IPS-18a (cell line): ENCODE measurements at regions not wholly inside any gene's neighbourhood (a gene's known extent, or its start where the extent isn't known, plus 50 kb on each side); places are given as distances from the start of the nearest gene placed in this dataset.

Experiments
- H3K27ac ChIP-seq: one replicate; pipeline ENCODE4 v1.5.1; 2013; ENCODE audit warnings: low read length
- H3K27me3 ChIP-seq: one replicate; pipeline ENCODE4 v1.6.1; 2013; ENCODE audit warnings: mild to moderate bottlenecking, low read length; ENCODE audit not compliant: control insufficient read depth, insufficient read depth
- H3K36me3 ChIP-seq: one replicate; pipeline ENCODE4 v1.6.1; 2013; ENCODE audit warnings: low read depth, low read length; ENCODE audit not compliant: control insufficient read depth
- H3K4me1 ChIP-seq: one replicate; pipeline ENCODE4 v1.6.1; 2013; ENCODE audit warnings: low read depth, low read length; ENCODE audit not compliant: control insufficient read depth
- H3K4me3 ChIP-seq: one replicate; pipeline ENCODE4 v1.5.1; 2013; ENCODE audit warnings: low read length
- H3K9ac ChIP-seq: one replicate; pipeline ENCODE4 v1.6.1; 2013; ENCODE audit warnings: mild to moderate bottlenecking, low read length, moderate library complexity
- H3K9me3 ChIP-seq: one replicate; pipeline ENCODE4 v1.6.1; 2013; ENCODE audit warnings: low read depth, low read length; ENCODE audit not compliant: control insufficient read depth

GRCh38 chr6:91780270-91780669, 1193.4 kb upstream of the MAP3K7 start:
- Histone ChIP-seq H3K9ac (no peak overlapping the region), H3K4me3 (no peak overlapping the region), H3K27ac (no peak overlapping the region), H3K27me3 (no peaks in the 10 kb centered on the region), H3K36me3 (no peaks in the 10 kb centered on the region), H3K4me1 (no peaks in the 10 kb centered on the region), H3K9me3 (no peaks in the 10 kb centered on the region)

- Histone ChIP-seq H3K36me3 (no peaks in the 10 kb centered on the region), H3K9ac (no peak overlapping the region), H3K27me3 (no peaks in the 10 kb centered on the region), H3K4me1 (no peaks in the 10 kb centered on the region), H3K4me3 (no peak overlapping the region), H3K27ac (no peak overlapping the region), H3K9me3 (no peaks in the 10 kb centered on the region)
Observed at GRCh38 chr6:91761621-91762020, 1174.7 kb upstream of the MAP3K7 start.

- H3K27ac ChIP-seq: no peak overlapping the region
- H3K4me3 ChIP-seq: no peak overlapping the region
- H3K36me3 ChIP-seq: no peaks in the 10 kb centered on the region
- no peak overlapping the region for H3K9ac ChIP-seq
- no peaks in the 10 kb centered on the region for H3K9me3 ChIP-seq
- no peaks in the 10 kb centered on the region for H3K27me3 ChIP-seq
- H3K4me1 ChIP-seq: no peaks in the 10 kb centered on the region
Observed at GRCh38 chr6:91754691-91755090, 1167.8 kb upstream of the MAP3K7 start.

GRCh38 chr6:91751526-91751925, 1164.7 kb upstream of the MAP3K7 start:
- H3K36me3 ChIP-seq: no peaks in the 10 kb centered on the region
- H3K9ac ChIP-seq: no peak overlapping the region
- no peaks in the 10 kb centered on the region for H3K9me3 ChIP-seq
- no peak overlapping the region for H3K27ac ChIP-seq
- no peaks in the 10 kb centered on the region for H3K27me3 ChIP-seq
- H3K4me3 ChIP-seq: no peak overlapping the region
- H3K4me1 ChIP-seq: no peaks in the 10 kb centered on the region

- Histone ChIP-seq H3K4me3 (no peak overlapping the region), H3K36me3 (no peaks in the 10 kb centered on the region), H3K9me3 (no peaks in the 10 kb centered on the region), H3K27ac (no peak overlapping the region), H3K4me1 (no peaks in the 10 kb centered on the region), H3K9ac (no peak overlapping the region), H3K27me3 (no peaks in the 10 kb centered on the region)
Observed at GRCh38 chr6:91744566-91744965, 1157.7 kb upstream of the MAP3K7 start.

GRCh38 chr6:91743756-91744155, 1156.9 kb upstream of the MAP3K7 start:
- H3K27me3 ChIP-seq: no peaks in the 10 kb centered on the region
- no peaks in the 10 kb centered on the region for H3K36me3 ChIP-seq
- no peaks in the 10 kb centered on the region for H3K4me1 ChIP-seq
- no peak overlapping the region for H3K27ac ChIP-seq
- H3K9ac ChIP-seq: no peak overlapping the region
- no peaks in the 10 kb centered on the region for H3K9me3 ChIP-seq
- H3K4me3 ChIP-seq: no peak overlapping the region

- no peaks in the 10 kb centered on the region for H3K36me3 ChIP-seq
- H3K27me3 ChIP-seq: no peaks in the 10 kb centered on the region
- no peak overlapping the region for H3K4me3 ChIP-seq
- H3K9ac ChIP-seq: no peak overlapping the region
- no peaks in the 10 kb centered on the region for H3K4me1 ChIP-seq
- no peaks in the 10 kb centered on the region for H3K9me3 ChIP-seq
- H3K27ac ChIP-seq: no peak overlapping the region
Observed at GRCh38 chr6:91731939-91732338, 1145.1 kb upstream of the MAP3K7 start.

- H3K27me3 ChIP-seq: no peaks in the 10 kb centered on the region
- H3K9me3 ChIP-seq: no peaks in the 10 kb centered on the region
- no peaks in the 10 kb centered on the region for H3K36me3 ChIP-seq
- no peaks in the 10 kb centered on the region for H3K4me1 ChIP-seq
- H3K27ac ChIP-seq: no peak overlapping the region
- no peak overlapping the region for H3K9ac ChIP-seq
- H3K4me3 ChIP-seq: no peak overlapping the region
Observed at GRCh38 chr6:91730710-91731109, 1143.8 kb upstream of the MAP3K7 start.

- no peak overlapping the region for H3K4me3 ChIP-seq
- H3K36me3 ChIP-seq: no peaks in the 10 kb centered on the region
- H3K27ac ChIP-seq: no peak overlapping the region
- no peaks in the 10 kb centered on the region for H3K4me1 ChIP-seq
- H3K9ac ChIP-seq: no peak overlapping the region
- no peaks in the 10 kb centered on the region for H3K27me3 ChIP-seq
- H3K9me3 ChIP-seq: no peaks in the 10 kb centered on the region
Observed at GRCh38 chr6:91720324-91720723, 1133.5 kb upstream of the MAP3K7 start.

GRCh38 chr6:91719414-91719813, 1132.5 kb upstream of the MAP3K7 start:
- Histone ChIP-seq H3K27ac (no peak overlapping the region), H3K27me3 (no peaks in the 10 kb centered on the region), H3K4me3 (no peak overlapping the region), H3K9me3 (no peaks in the 10 kb centered on the region), H3K9ac (no peak overlapping the region), H3K4me1 (no peaks in the 10 kb centered on the region), H3K36me3 (no peaks in the 10 kb centered on the region)

- Histone ChIP-seq H3K9me3 (no peaks in the 10 kb centered on the region), H3K9ac (no peak overlapping the region), H3K27me3 (no peaks in the 10 kb centered on the region), H3K4me1 (no peaks in the 10 kb centered on the region), H3K4me3 (no peak overlapping the region), H3K27ac (no peak overlapping the region), H3K36me3 (no peaks in the 10 kb centered on the region)
Observed at GRCh38 chr6:91718198-91718597, 1131.3 kb upstream of the MAP3K7 start.

GRCh38 chr6:91717094-91717493, 1130.2 kb upstream of the MAP3K7 start:
- Histone ChIP-seq H3K36me3 (no peaks in the 10 kb centered on the region), H3K9me3 (no peaks in the 10 kb centered on the region), H3K4me3 (no peak overlapping the region), H3K9ac (no peak overlapping the region), H3K27ac (no peak overlapping the region), H3K27me3 (no peaks in the 10 kb centered on the region), H3K4me1 (no peaks in the 10 kb centered on the region)
